ENCODE measurements at regions not wholly inside any gene's neighbourhood (a gene's known extent, or its start where the extent isn't known, plus 50 kb on each side); places are given as distances from the start of the nearest gene placed in this dataset.

- H3K27me3 ChIP-seq (ENCODE audit: insufficient read depth, low read length, poor library complexity, severe bottlenecking), result no peaks in the 10 kb centered on the region
- H3K4me3 ChIP-seq (ENCODE audit: low read length, poor library complexity, severe bottlenecking), result no peak overlapping the region
- H3K36me3 ChIP-seq (ENCODE audit: insufficient read depth, low read length), result no peaks in the 10 kb centered on the region
- no peaks in the 10 kb centered on the region for H3F3A ChIP-seq (ENCODE audit: low read depth)
- peaks cover 9% of the 10 kb centered on the region for H3K4me1 ChIP-seq (ENCODE audit: insufficient read depth, low read length, poor library complexity, severe bottlenecking)
- TF ChIP-seq CTCF (conservative IDR thresholded peaks at IDR 0.05; ENCODE audit: low read length), result no peak
- no peak for TF ChIP-seq EZH2phosphoT487 (IDR thresholded peaks at IDR 0.05; ENCODE audit: borderline replicate concordance)
- no peaks in the 10 kb centered on the region for H3K9me2 ChIP-seq (replicated peaks; ENCODE audit: low read depth, low read length)
- H2AFZ ChIP-seq (ENCODE audit: low read length), result no peak overlapping the region
- no peak overlapping the region for H3K4me2 ChIP-seq (ENCODE audit: low read depth, low read length, poor library complexity, severe bottlenecking)
- no peak overlapping the region for H3K9ac ChIP-seq (ENCODE audit: low read depth, low read length, poor library complexity, severe bottlenecking)
- H3K9me3 ChIP-seq (ENCODE audit: insufficient read depth, low read depth, low read length), result no peaks in the 10 kb centered on the region
- H3K79me2 ChIP-seq (ENCODE audit: insufficient read depth, low read length), result no peaks in the 10 kb centered on the region
- no peaks in the 10 kb centered on the region for H4K20me1 ChIP-seq (ENCODE audit: insufficient read depth, low read length, poor library complexity, severe bottlenecking)
These were observed 70.7 kb upstream of the LARS2 start for GRCh38 chr3:45317710-45318109.

- no peaks in the 10 kb centered on the region for H3K79me2 ChIP-seq (ENCODE audit: insufficient read depth, low read length)
- no peaks in the 10 kb centered on the region for H3F3A ChIP-seq (ENCODE audit: low read depth)
- H4K20me1 ChIP-seq (ENCODE audit: insufficient read depth, low read length, poor library complexity, severe bottlenecking), result no peaks in the 10 kb centered on the region
- no peak overlapping the region for H3K4me3 ChIP-seq (ENCODE audit: low read length, poor library complexity, severe bottlenecking)
- H3K9me2 ChIP-seq (replicated peaks; ENCODE audit: low read depth, low read length), result no peaks in the 10 kb centered on the region
- no peaks in the 10 kb centered on the region for H3K36me3 ChIP-seq (ENCODE audit: insufficient read depth, low read length)
- TF ChIP-seq CTCF (conservative IDR thresholded peaks at IDR 0.05; ENCODE audit: low read length) (no peak), EZH2phosphoT487 (IDR thresholded peaks at IDR 0.05; ENCODE audit: borderline replicate concordance) (no peak)
- no peak overlapping the region for H3K4me2 ChIP-seq (ENCODE audit: low read depth, low read length, poor library complexity, severe bottlenecking)
- no peak overlapping the region for H2AFZ ChIP-seq (ENCODE audit: low read length)
- H3K9ac ChIP-seq (ENCODE audit: low read depth, low read length, poor library complexity, severe bottlenecking), result no peak overlapping the region
- H3K4me1 ChIP-seq (ENCODE audit: insufficient read depth, low read length, poor library complexity, severe bottlenecking), result peaks cover 9% of the 10 kb centered on the region
- no peaks in the 10 kb centered on the region for H3K9me3 ChIP-seq (ENCODE audit: insufficient read depth, low read depth, low read length)
- no peaks in the 10 kb centered on the region for H3K27me3 ChIP-seq (ENCODE audit: insufficient read depth, low read length, poor library complexity, severe bottlenecking)
These were observed 69.7 kb upstream of the LARS2 start for GRCh38 chr3:45318689-45319088.

GRCh38 chr3:45319231-45319995 is 69.0 kb upstream of the LARS2 start:
- Histone ChIP-seq H3K9me3 (ENCODE audit: insufficient read depth, low read depth, low read length) (no peaks in the 10 kb centered on the region), H3K27me3 (ENCODE audit: insufficient read depth, low read length, poor library complexity, severe bottlenecking) (no peaks in the 10 kb centered on the region), H3K9me2 (replicated peaks; ENCODE audit: low read depth, low read length) (no peaks in the 10 kb centered on the region), H3F3A (ENCODE audit: low read depth) (no peaks in the 10 kb centered on the region), H3K4me2 (ENCODE audit: low read depth, low read length, poor library complexity, severe bottlenecking) (no peak overlapping the region), H3K79me2 (ENCODE audit: insufficient read depth, low read length) (no peaks in the 10 kb centered on the region), H3K9ac (ENCODE audit: low read depth, low read length, poor library complexity, severe bottlenecking) (no peak overlapping the region), H3K4me1 (ENCODE audit: insufficient read depth, low read length, poor library complexity, severe bottlenecking) (peaks cover 9% of the 10 kb centered on the region), H3K36me3 (ENCODE audit: insufficient read depth, low read length) (no peaks in the 10 kb centered on the region), H4K20me1 (ENCODE audit: insufficient read depth, low read length, poor library complexity, severe bottlenecking) (no peaks in the 10 kb centered on the region), H3K4me3 (ENCODE audit: low read length, poor library complexity, severe bottlenecking) (no peak overlapping the region), H2AFZ (ENCODE audit: low read length) (no peak overlapping the region)
- no peak for TF ChIP-seq EZH2phosphoT487 (IDR thresholded peaks at IDR 0.05; ENCODE audit: borderline replicate concordance)
- TF ChIP-seq CTCF (conservative IDR thresholded peaks at IDR 0.05; ENCODE audit: low read length), result no peak

Measured in Loucy (cell line).